Lung (tissue), 11 donors: ENCODE measurements at regions not wholly inside any gene's neighbourhood (a gene's known extent, or its start where the extent isn't known, plus 50 kb on each side); places are given as distances from the start of the nearest gene placed in this dataset.
A peak's percentile ranks its signal among the peaks of the same experiment; 100 is the strongest.

Experiments
- ATAC-seq: fragments of 200-7000 bp; cut with Tn5 transposase; one replicate; pipeline ENCODE4 v1.9.1; 2020; ENCODE audit warnings: moderate number of reproducible peaks; ENCODE audit not compliant: insufficient read depth, low FRiP score
- DNase-seq, 3 donors: peaks; one replicate each; pipeline ENCODE4 v3.0.0-alpha.2; 2013 to 2017
- H3K27ac ChIP-seq, 2 donors: one replicate each; pipeline ENCODE4 v1.5.1; 2013; ENCODE audit warnings: mild to moderate bottlenecking in 2 of 2, moderate library complexity in 2 of 2, control low read depth in 1 of 2, inconsistent platforms in 1 of 2, low read depth in 1 of 2, low read length in 1 of 2
- H3K27me3 ChIP-seq, 3 donors: one replicate each; pipeline ENCODE4 v1.5.1; 2013; ENCODE audit warnings: low read length in 2 of 3; ENCODE audit not compliant: control insufficient read depth in 3 of 3, insufficient read depth in 3 of 3
- H3K36me3 ChIP-seq, 4 donors: one replicate each; pipeline ENCODE4 v1.5.1; 2013; ENCODE audit warnings: low read length in 4 of 4, mild to moderate bottlenecking in 1 of 4, moderate library complexity in 1 of 4; ENCODE audit not compliant: control insufficient read depth in 4 of 4, insufficient read depth in 4 of 4
- H3K4me1 ChIP-seq, 5 donors: one replicate each; pipeline ENCODE4 v1.5.1; 2013; ENCODE audit warnings: low read length in 5 of 5, mild to moderate bottlenecking in 2 of 5, moderate library complexity in 1 of 5; ENCODE audit not compliant: control insufficient read depth in 5 of 5, insufficient read depth in 5 of 5
- H3K4me3 ChIP-seq: one replicate; pipeline ENCODE4 v1.5.1; 2013; ENCODE audit warnings: mild to moderate bottlenecking, control low read depth, moderate library complexity
- H3K9ac ChIP-seq, 2 donors: one replicate each; pipeline ENCODE4 v1.5.1; 2013; ENCODE audit warnings: low read length in 2 of 2, control low read depth in 1 of 2; ENCODE audit not compliant: insufficient read depth in 1 of 2
- H3K9me3 ChIP-seq, 4 donors: one replicate each; pipeline ENCODE4 v1.5.1; 2013; ENCODE audit warnings: low read length in 3 of 4, mild to moderate bottlenecking in 1 of 4, moderate library complexity in 1 of 4; ENCODE audit not compliant: control insufficient read depth in 4 of 4, insufficient read depth in 3 of 4
- WGBS, 2 donors: extraction: QIAGEN DNeasy Blood & Tissue Kit; methylation state at CpG; one replicate each; pipeline ENCODE4 v1.1.7; 2013; 5-methylcytosine and 5-hydroxymethylcytosine counted together
- TF ChIP-seq, protein P1 (sequence below): IDR thresholded peaks from 2 replicates; pipeline ENCODE4 v1.5.1; 2012; ENCODE audit warnings: mild to moderate bottlenecking; ENCODE audit errors: control extremely low read depth, extremely low read depth
- donor health status: control.
- donor health status: control.
- donor health status: Bipolar disorder and iron deficiency.
- donor health status: healthy.
- donor health status: DM: yes; HTN: yes; CAD: no.

DNA sequence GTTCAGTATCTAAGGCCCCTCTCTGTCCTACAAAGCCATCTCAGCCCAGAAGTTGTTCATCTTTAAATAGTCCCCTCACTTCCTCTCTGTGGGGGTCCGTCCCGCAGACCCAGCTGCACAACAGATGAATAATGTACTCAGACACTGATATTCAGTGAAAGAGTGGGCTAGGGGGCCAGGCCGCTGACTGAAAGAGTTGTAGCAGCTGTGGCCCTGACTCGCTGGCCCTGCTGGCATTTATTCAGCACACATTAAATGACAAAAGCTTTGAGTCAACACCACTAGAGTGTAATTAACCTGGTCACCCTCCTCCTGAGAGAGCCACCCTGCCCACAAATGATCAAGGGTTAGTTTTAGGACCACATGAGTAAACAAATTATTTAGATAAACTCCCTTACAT, 76.3 kb downstream of the MED10 start:
- Histone ChIP-seq H3K9ac (no peak overlapping the region), H3K27ac (no peak overlapping the region), H3K4me1 (no peaks in the 10 kb centered on the region), H3K4me3 (no peak overlapping the region), H3K27me3 (no peaks in the 10 kb centered on the region), H3K9me3 (no peaks in the 10 kb centered on the region), H3K36me3 (no peaks in the 10 kb centered on the region)
- ATAC-seq: no peak
- peak; percentile 22 to 60 (median 48) for DNase-seq
- WGBS, 2 donors: 21 to 24% methylated on average over 4 of the region's 4 CpGs
- TF ChIP-seq, protein P1, sequence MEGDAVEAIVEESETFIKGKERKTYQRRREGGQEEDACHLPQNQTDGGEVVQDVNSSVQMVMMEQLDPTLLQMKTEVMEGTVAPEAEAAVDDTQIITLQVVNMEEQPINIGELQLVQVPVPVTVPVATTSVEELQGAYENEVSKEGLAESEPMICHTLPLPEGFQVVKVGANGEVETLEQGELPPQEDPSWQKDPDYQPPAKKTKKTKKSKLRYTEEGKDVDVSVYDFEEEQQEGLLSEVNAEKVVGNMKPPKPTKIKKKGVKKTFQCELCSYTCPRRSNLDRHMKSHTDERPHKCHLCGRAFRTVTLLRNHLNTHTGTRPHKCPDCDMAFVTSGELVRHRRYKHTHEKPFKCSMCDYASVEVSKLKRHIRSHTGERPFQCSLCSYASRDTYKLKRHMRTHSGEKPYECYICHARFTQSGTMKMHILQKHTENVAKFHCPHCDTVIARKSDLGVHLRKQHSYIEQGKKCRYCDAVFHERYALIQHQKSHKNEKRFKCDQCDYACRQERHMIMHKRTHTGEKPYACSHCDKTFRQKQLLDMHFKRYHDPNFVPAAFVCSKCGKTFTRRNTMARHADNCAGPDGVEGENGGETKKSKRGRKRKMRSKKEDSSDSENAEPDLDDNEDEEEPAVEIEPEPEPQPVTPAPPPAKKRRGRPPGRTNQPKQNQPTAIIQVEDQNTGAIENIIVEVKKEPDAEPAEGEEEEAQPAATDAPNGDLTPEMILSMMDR: no peak

DNA sequence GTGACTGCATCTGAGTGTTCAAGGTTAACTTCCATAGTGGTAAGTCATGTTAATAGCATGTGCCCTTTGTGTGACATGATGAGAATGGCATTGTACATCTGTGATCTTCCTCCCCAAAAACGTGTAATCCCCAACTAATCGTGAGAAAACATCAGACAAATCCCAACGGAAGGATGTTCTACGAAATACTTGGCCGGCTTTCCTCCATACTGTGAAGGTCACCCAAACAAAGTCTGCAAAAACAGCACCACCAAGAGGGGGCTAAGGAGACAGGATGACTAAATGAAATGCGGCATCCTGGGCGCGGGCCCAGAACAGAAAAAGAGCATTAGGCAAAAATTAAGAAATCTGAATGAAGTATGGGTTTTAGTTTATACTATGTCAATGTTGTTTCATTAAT, 81.8 kb downstream of the MED10 start:
- H3K9ac ChIP-seq: no peak overlapping the region
- H3K9me3 ChIP-seq: no peaks in the 10 kb centered on the region
- TF ChIP-seq, protein P1: no peak
- 73 to 74% methylated on average over 8 of the region's 8 CpGs for WGBS, 2 donors
- no peaks in the 10 kb centered on the region for H3K4me1 ChIP-seq
- DNase-seq (no peak), ATAC-seq (no peak)
- H3K27ac ChIP-seq: no peak overlapping the region
- H3K27me3 ChIP-seq: no peaks in the 10 kb centered on the region
- no peaks in the 10 kb centered on the region for H3K36me3 ChIP-seq
- no peak overlapping the region for H3K4me3 ChIP-seq

DNA sequence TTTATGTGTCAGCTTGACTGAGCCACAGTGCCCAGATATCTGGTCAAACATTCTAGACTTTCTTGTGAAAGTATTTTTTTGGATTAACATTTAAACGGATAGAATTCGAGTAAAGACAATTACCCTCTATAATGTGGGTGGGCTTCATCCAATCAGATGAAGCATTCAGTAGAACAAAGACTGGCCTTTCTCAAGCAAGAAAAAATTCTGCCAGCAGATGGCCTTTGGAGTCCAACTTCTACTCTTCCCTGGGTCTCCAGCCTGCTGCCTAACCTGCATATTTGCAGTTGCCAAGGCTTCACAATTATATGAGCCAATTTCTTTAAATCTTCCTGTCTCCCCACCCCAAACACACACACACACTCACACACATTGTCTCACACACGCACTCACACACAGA, 86.4 kb downstream of the MED10 start:
- ATAC-seq: no peak
- Histone ChIP-seq H3K36me3 (no peaks in the 10 kb centered on the region), H3K9me3 (no peaks in the 10 kb centered on the region), H3K27ac (no peak overlapping the region), H3K27me3 (no peaks in the 10 kb centered on the region), H3K4me3 (no peak overlapping the region), H3K4me1 (no peaks in the 10 kb centered on the region), H3K9ac (no peak overlapping the region)
- WGBS, 2 donors: 13 to 20% methylated on average over 3 of the region's 3 CpGs
- no peak for DNase-seq
- TF ChIP-seq, protein P1: no peak

DNA sequence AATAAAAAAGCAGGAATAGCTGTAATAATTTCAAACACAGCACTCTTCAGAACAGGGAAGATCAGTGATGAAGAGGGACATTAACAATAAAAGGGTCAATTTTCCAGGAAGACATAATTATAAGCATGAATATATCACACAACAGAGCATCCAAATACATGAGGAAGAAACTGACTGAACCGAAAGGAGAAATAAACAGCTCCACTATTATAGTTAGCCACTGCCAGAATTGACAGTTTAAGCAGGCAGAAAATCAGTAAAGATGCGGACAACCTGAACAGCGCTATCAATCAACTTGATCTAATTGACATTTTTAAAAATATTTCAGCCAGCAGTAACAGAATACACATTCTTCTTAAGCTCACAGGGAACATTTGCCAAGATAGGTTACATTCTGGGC, 89.1 kb downstream of the MED10 start:
- Histone ChIP-seq H3K36me3 (no peaks in the 10 kb centered on the region), H3K27ac (no peak overlapping the region), H3K9ac (no peak overlapping the region), H3K9me3 (no peaks in the 10 kb centered on the region), H3K4me3 (no peak overlapping the region), H3K4me1 (no peaks in the 10 kb centered on the region), H3K27me3 (no peaks in the 10 kb centered on the region)
- no peak for ATAC-seq
- DNase-seq: no peak
- 90 to 92% methylated on average over 3 of the region's 3 CpGs for WGBS, 2 donors
- TF ChIP-seq, protein P1: no peak
